ENCODE measurements at regions not wholly inside any gene's neighbourhood (a gene's known extent, or its start where the extent isn't known, plus 50 kb on each side); places are given as distances from the start of the nearest gene placed in this dataset.

DNA sequence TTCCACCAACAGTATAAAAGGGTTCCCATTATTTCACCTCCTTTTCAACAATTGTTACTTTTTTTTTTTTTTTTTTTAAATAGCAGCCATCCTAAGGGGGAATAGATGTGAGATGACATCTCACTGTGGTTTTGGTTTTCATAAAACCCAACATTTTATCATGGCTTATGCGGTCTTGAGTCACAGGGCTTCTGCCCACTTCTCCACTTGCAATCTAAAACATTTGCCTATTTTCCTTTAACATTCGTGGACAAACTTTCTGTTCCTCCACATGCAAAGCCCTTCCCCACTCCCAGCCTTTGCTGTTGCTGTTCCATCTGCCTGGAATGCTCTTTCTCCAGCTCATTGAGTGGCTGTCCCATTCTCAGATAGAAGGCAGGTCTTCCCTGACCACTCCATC is 239.7 kb upstream of the KCNK2 start:
- TF ChIP-seq, protein P1, sequence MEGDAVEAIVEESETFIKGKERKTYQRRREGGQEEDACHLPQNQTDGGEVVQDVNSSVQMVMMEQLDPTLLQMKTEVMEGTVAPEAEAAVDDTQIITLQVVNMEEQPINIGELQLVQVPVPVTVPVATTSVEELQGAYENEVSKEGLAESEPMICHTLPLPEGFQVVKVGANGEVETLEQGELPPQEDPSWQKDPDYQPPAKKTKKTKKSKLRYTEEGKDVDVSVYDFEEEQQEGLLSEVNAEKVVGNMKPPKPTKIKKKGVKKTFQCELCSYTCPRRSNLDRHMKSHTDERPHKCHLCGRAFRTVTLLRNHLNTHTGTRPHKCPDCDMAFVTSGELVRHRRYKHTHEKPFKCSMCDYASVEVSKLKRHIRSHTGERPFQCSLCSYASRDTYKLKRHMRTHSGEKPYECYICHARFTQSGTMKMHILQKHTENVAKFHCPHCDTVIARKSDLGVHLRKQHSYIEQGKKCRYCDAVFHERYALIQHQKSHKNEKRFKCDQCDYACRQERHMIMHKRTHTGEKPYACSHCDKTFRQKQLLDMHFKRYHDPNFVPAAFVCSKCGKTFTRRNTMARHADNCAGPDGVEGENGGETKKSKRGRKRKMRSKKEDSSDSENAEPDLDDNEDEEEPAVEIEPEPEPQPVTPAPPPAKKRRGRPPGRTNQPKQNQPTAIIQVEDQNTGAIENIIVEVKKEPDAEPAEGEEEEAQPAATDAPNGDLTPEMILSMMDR (IDR thresholded peaks at IDR 0.05) = no peak
- no peak for TF ChIP-seq EZH2 (IDR thresholded peaks at IDR 0.05; ENCODE audit: borderline replicate concordance, insufficient read depth, low read depth, low read length, poor library complexity, severe bottlenecking)
